H1 (cell line): ENCODE measurements at regions not wholly inside any gene's neighbourhood (a gene's known extent, or its start where the extent isn't known, plus 50 kb on each side); places are given as distances from the start of the nearest gene placed in this dataset.

Source experiments
- CTCF ChIA-PET: fragments of 300-600 bp; sonication (Branson Sonifier 250); formaldehyde crosslinking; loops from one replicate; lab custom pipeline; 2021; ENCODE audit not compliant: partially characterized antibody; lab: Charles Lee
- POLR2A ChIA-PET: fragments of 300-600 bp; sonication (Branson Sonifier 250); formaldehyde crosslinking; loops from one replicate; lab custom pipeline; 2021; ENCODE audit warnings: inconsistent platforms; ENCODE audit not compliant: partially characterized antibody; lab: Charles Lee
- DNase-seq, 2 experiments: peaks; one replicate each; pipeline versions ENCODE4 v3.0.0 to v3.0.0-alpha.2; 2010 to 2022; ENCODE audit warnings: low spot score in 2 of 2, low read depth in 1 of 2, mixed read lengths in 1 of 2
- FAIRE-seq: peaks from 2 replicates; lab custom pipeline; 2011; peaks lifted over from hg19 to GRCh38; lab: Jason Lieb, UNC
- H2AFZ ChIP-seq: 2 replicates; pipeline ENCODE4 v1.8.1; 2012; ENCODE audit warnings: low read length, inconsistent platforms
- H2AK5ac ChIP-seq: 2 replicates; pipeline ENCODE4 v1.6.1; 2013; ENCODE audit warnings: low read depth, low read length
- H2BK120ac ChIP-seq: replicated peaks from 2 replicates; pipeline ENCODE3; 2013; ENCODE audit warnings: low read depth, low read length, inconsistent platforms
- H2BK12ac ChIP-seq: 2 replicates; pipeline ENCODE4 v1.6.1; 2013; ENCODE audit warnings: low read depth, low read length
- H2BK15ac ChIP-seq: 2 replicates; pipeline ENCODE4 v1.6.1; 2013; ENCODE audit warnings: low read length
- H2BK20ac ChIP-seq: 2 replicates; pipeline ENCODE4 v1.6.1; 2013; ENCODE audit warnings: low read length
- H2BK5ac ChIP-seq: 2 replicates; pipeline ENCODE4 v1.6.1; 2013; ENCODE audit warnings: low read depth, low read length
- H3K14ac ChIP-seq: 2 replicates; pipeline ENCODE4 v1.6.1; 2013; ENCODE audit warnings: inconsistent platforms; ENCODE audit not compliant: insufficient read length
- H3K18ac ChIP-seq: 2 replicates; pipeline ENCODE4 v1.6.1; 2013; ENCODE audit warnings: low read length; ENCODE audit errors: extremely low read depth
- H3K23ac ChIP-seq: 2 replicates; pipeline ENCODE4 v1.6.1; 2013; ENCODE audit warnings: inconsistent platforms; ENCODE audit not compliant: insufficient read length
- H3K23me2 ChIP-seq: 2 replicates; pipeline ENCODE4 v1.6.1; 2013; ENCODE audit warnings: low read depth, low read length
- H3K27ac ChIP-seq: 2 replicates; pipeline ENCODE4 v1.6.1; 2011; ENCODE audit warnings: low read depth, low read length, inconsistent platforms
- H3K27me3 ChIP-seq, 4 experiments: replicated peaks in 1 of 4; 1 replicate in 1 of 4; 2 replicates in 3 of 4; pipeline versions ENCODE4 v1.6.1 to v1.8.1; 2011 to 2013; ENCODE audit warnings: low read length in 3 of 4, mild to moderate bottlenecking in 3 of 4, inconsistent platforms in 2 of 4, mixed read lengths in 2 of 4, moderate library complexity in 1 of 4; ENCODE audit not compliant: control insufficient read depth in 3 of 4, insufficient read depth in 3 of 4; ENCODE audit errors: extremely low read depth in 1 of 4
- H3K36me3 ChIP-seq, 4 experiments: 2 replicates each; pipeline versions ENCODE4 v1.6.1 to v1.8.1; 2011 to 2013; ENCODE audit warnings: mild to moderate bottlenecking in 4 of 4, low read length in 3 of 4, moderate library complexity in 2 of 4, control low read depth in 1 of 4, inconsistent platforms in 1 of 4; ENCODE audit not compliant: insufficient read depth in 4 of 4, control insufficient read depth in 2 of 4
- H3K4ac ChIP-seq: replicated peaks from 2 replicates; pipeline ENCODE3; 2013; ENCODE audit warnings: low read length, low read depth, mixed read lengths, inconsistent platforms; ENCODE audit not compliant: insufficient read length
- H3K4me1 ChIP-seq, 4 experiments: replicated peaks in 1 of 4; 1 replicate in 1 of 4; 2 replicates in 3 of 4; pipeline versions ENCODE4 v1.6.1 to v1.8.1; 2011 to 2013; ENCODE audit warnings: low read length in 3 of 4, inconsistent platforms in 2 of 4, mixed read lengths in 1 of 4; ENCODE audit not compliant: insufficient read depth in 4 of 4, control insufficient read depth in 3 of 4
- H3K4me2 ChIP-seq, 2 experiments: 2 replicates each; pipeline versions ENCODE4 v1.6.1 to v1.8.1; 2011 to 2013; ENCODE audit warnings: low read depth in 2 of 2, low read length in 2 of 2, control low read depth in 1 of 2, inconsistent platforms in 1 of 2, mild to moderate bottlenecking in 1 of 2; ENCODE audit not compliant: insufficient read depth in 1 of 2
- H3K4me3 ChIP-seq, 4 experiments: fragments of 200-600, 300-600 bp in 1 of 4; sonication (generic), shearing (Covaris generic), sonication (Bioruptor Twin) in 1 of 4; 2 replicates each; pipeline versions ENCODE4 v1.5.1 to v1.8.1; 2011 to 2016; ENCODE audit warnings: low read length in 4 of 4, low read depth in 3 of 4, control low read depth in 2 of 4, inconsistent platforms in 2 of 4, mild to moderate bottlenecking in 2 of 4, mixed read lengths in 1 of 4, moderate library complexity in 1 of 4; ENCODE audit not compliant: insufficient read depth in 2 of 4; ENCODE audit errors: extremely low read depth in 1 of 4
- H3K56ac ChIP-seq: replicated peaks from 2 replicates; pipeline ENCODE3; 2013; ENCODE audit warnings: low read depth, mild to moderate bottlenecking, mixed read lengths, low read length, inconsistent platforms; ENCODE audit not compliant: insufficient read length
- H3K79me1 ChIP-seq: 2 replicates; pipeline ENCODE4 v1.6.1; 2013; ENCODE audit warnings: low read depth, low read length, control low read depth
- H3K79me2 ChIP-seq, 2 experiments: 2 replicates each; pipeline versions ENCODE4 v1.6.1 to v1.8.1; 2012 to 2013; ENCODE audit warnings: low read length in 2 of 2, mild to moderate bottlenecking in 2 of 2, inconsistent platforms in 1 of 2; ENCODE audit not compliant: insufficient read depth in 2 of 2, control insufficient read depth in 1 of 2
- H3K9ac ChIP-seq, 4 experiments: replicated peaks in 1 of 4; 1 replicate in 1 of 4; 2 replicates in 3 of 4; pipeline versions ENCODE4 v1.6.1 to v1.8.1; 2011 to 2013; ENCODE audit warnings: low read depth in 3 of 4, low read length in 3 of 4, control low read depth in 2 of 4, mild to moderate bottlenecking in 2 of 4, moderate library complexity in 2 of 4, inconsistent platforms in 1 of 4; ENCODE audit errors: extremely low read depth in 1 of 4
- H3K9me3 ChIP-seq, 2 experiments: 2 replicates each; pipeline versions ENCODE4 v1.6.1 to v1.8.1; 2012 to 2013; ENCODE audit warnings: mild to moderate bottlenecking in 2 of 2, moderate library complexity in 2 of 2, control low read depth in 1 of 2, inconsistent platforms in 1 of 2, low read depth in 1 of 2, low read length in 1 of 2, mixed read lengths in 1 of 2; ENCODE audit not compliant: insufficient read depth in 2 of 2
- H4K20me1 ChIP-seq, 2 experiments: replicated peaks in 1 of 2; 2 replicates each; pipeline versions ENCODE3 to v1.8.1; 2011 to 2013; ENCODE audit warnings: inconsistent platforms in 2 of 2, low read length in 2 of 2, mild to moderate bottlenecking in 1 of 2; ENCODE audit not compliant: insufficient read depth in 2 of 2, control insufficient read depth in 1 of 2
- H4K5ac ChIP-seq: 2 replicates; pipeline ENCODE4 v1.6.1; 2013; ENCODE audit warnings: low read length, low read depth, mixed read lengths, inconsistent platforms; ENCODE audit not compliant: insufficient read length
- H4K8ac ChIP-seq: 2 replicates; pipeline ENCODE4 v1.8.0; 2013; ENCODE audit warnings: mild to moderate bottlenecking, moderate library complexity, low read length, inconsistent platforms; ENCODE audit not compliant: insufficient read depth; ENCODE audit errors: extremely low read depth
- H4K91ac ChIP-seq: replicated peaks from 2 replicates; pipeline ENCODE3; 2013; ENCODE audit warnings: low read length, mixed read lengths, inconsistent platforms; ENCODE audit not compliant: insufficient read length
- BRCA1 ChIP-seq: IDR thresholded peaks from 2 replicates; pipeline ENCODE4 v1.6.1; 2012; ENCODE audit warnings: low read depth, low read length, improper control_type of control experiment
- CTCF ChIP-seq, 3 experiments: IDR thresholded peaks; 1 replicate in 2 of 3; 2 replicates in 1 of 3; pipeline versions ENCODE4 v1.5.1 to v1.6.1; 2011; ENCODE audit warnings: low read length in 3 of 3, mild to moderate bottlenecking in 3 of 3, inconsistent platforms in 2 of 3, low read depth in 1 of 3, moderate library complexity in 1 of 3; ENCODE audit not compliant: insufficient read depth in 1 of 3; ENCODE audit errors: control extremely low read depth in 1 of 3
- KDM1A ChIP-seq: fragments of 200-600, 300-600 bp; sonication (generic); IDR thresholded peaks from 2 replicates; pipeline ENCODE4 v1.7.1; 2016; ENCODE audit warnings: mild to moderate bottlenecking, low read length, borderline replicate concordance
- POU5F1 ChIP-seq: IDR thresholded peaks from 2 replicates; pipeline ENCODE4 v1.6.1; 2011; ENCODE audit warnings: low read depth, mild to moderate bottlenecking, low read length, moderate library complexity
- RAD21 ChIP-seq, 2 experiments: IDR thresholded peaks in 1 of 2; conservative IDR thresholded peaks in 1 of 2; 2 replicates each; pipeline ENCODE4 v1.6.1; 2011; ENCODE audit warnings: low read depth in 2 of 2, low read length in 2 of 2, improper control_type of control experiment in 1 of 2, inconsistent platforms in 1 of 2, mild to moderate bottlenecking in 1 of 2, moderate library complexity in 1 of 2
- RFX5 ChIP-seq: IDR thresholded peaks from 2 replicates; pipeline ENCODE4 v1.6.1; 2011; ENCODE audit warnings: low read depth, low read length, improper control_type of control experiment, borderline replicate concordance
- SUZ12 ChIP-seq: fragments of 200-600 bp; sonication (generic); IDR thresholded peaks from 2 replicates; pipeline ENCODE4 v1.6.1; 2012; ENCODE audit warnings: mild to moderate bottlenecking, inconsistent platforms, low read length, moderate library complexity, mixed read lengths
- YY1 ChIP-seq: IDR thresholded peaks from 2 replicates; pipeline ENCODE4 v1.6.1; 2011; ENCODE audit warnings: low read depth, mild to moderate bottlenecking, low read length
- WGBS, 2 experiments: shearing (Covaris generic) in 1 of 2; methylation state at CpG; one replicate each; pipeline versions ENCODE4 v1.1.6 to v1.1.7; 2013 to 2015; ENCODE audit warnings: low lambda C conversion rate in 2 of 2, mixed read lengths in 2 of 2, inconsistent platforms in 1 of 2, low coverage in 1 of 2, missing lambda C conversion rate in 1 of 2; ENCODE audit not compliant: insufficient replicate concordance in 2 of 2, insufficient coverage in 1 of 2, insufficient read length in 1 of 2; ENCODE audit errors: extremely low coverage in 1 of 2, missing lambda C conversion rate in 1 of 2; 5-methylcytosine and 5-hydroxymethylcytosine counted together

DNA sequence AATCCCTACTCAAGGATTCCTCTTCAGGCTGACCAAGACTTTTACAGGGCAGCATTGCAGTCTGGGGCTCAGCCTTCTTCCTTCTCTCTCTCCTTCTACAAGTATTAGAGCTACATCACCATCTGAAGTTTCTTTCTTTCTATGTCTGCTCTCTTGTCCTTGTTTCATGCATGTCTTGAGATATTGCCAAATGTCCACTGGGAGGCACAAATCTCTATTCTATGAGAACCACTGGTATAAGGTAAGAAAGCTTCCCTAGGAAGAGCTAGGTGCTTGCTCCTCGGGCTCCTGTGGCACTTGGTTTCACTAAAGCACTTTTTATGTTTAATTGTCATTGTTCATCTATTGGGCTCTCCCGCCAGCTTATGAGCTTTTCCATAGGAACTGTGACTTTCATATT lies 289.2 kb upstream of the PCSK5 start:
- TF ChIP-seq POU5F1 = no peak
- TF ChIP-seq RAD21 (IDR thresholded peaks at IDR 0.05 in 1 of 2, conservative IDR thresholded peaks at IDR 0.05 in 1 of 2; ENCODE audit: low read depth in 2 of 2, low read length in 2 of 2) = peak; percentile 30 to 38
- TF ChIP-seq RFX5 = no peak
- TF ChIP-seq BRCA1 = no peak
- TF ChIP-seq YY1 = no peak
- peak in 1 of 3 experiments; percentile 18; a peak in 2 of 4 replicates for TF ChIP-seq CTCF (IDR thresholded peaks at IDR 0.05; ENCODE audit: control extremely low read depth in 1 of 3, insufficient read depth in 1 of 3, low read depth in 1 of 3, low read length in 3 of 3)
- no peak for TF ChIP-seq SUZ12
- TF ChIP-seq KDM1A = no peak
- ChIA-PET POLR2A (no interaction called here), CTCF (interaction anchor here (0.7 to 4.0 kb wide), 12 partner anchors 9 to 411 kb away, joined by 3 to 19 read pairs (median 4); no protein-coding TSS in a partner anchor)
- no peaks in the 10 kb centered on the region for H3K23me2 ChIP-seq
- H3K27me3 ChIP-seq = no peaks in the 10 kb centered on the region
- no peak overlapping the region for H2BK12ac ChIP-seq
- H3K56ac ChIP-seq = no peak overlapping the region
- no peak for FAIRE-seq
- no peak overlapping the region for H3K18ac ChIP-seq
- H2AFZ ChIP-seq = no peak overlapping the region
- no peak overlapping the region for H3K14ac ChIP-seq
- H2BK20ac ChIP-seq = no peak overlapping the region
- no peak overlapping the region for H2BK5ac ChIP-seq
- no peaks in the 10 kb centered on the region for H3K4me1 ChIP-seq
- H3K9me3 ChIP-seq = no peaks in the 10 kb centered on the region
- no peaks in the 10 kb centered on the region for H4K20me1 ChIP-seq
- H2AK5ac ChIP-seq = no peak overlapping the region
- no peak overlapping the region for H2BK15ac ChIP-seq
- H3K79me2 ChIP-seq = no peaks in the 10 kb centered on the region
- no peaks in the 10 kb centered on the region for H3K36me3 ChIP-seq
- no peak overlapping the region for H3K9ac ChIP-seq
- no peak overlapping the region for H3K4me2 ChIP-seq
- H4K8ac ChIP-seq = no peak overlapping the region
- 100% methylated on average over 2 of the region's 2 CpGs; no CpG with 5 or more reads in 1 of the 2 experiments for WGBS, 2 experiments
- H4K5ac ChIP-seq = no peak overlapping the region
- no peaks in the 10 kb centered on the region for H3K79me1 ChIP-seq
- no peak overlapping the region for H3K27ac ChIP-seq
- H3K4me3 ChIP-seq = no peak overlapping the region
- no peak for DNase-seq
- H4K91ac ChIP-seq = no peak overlapping the region
- no peak overlapping the region for H2BK120ac ChIP-seq
- H3K23ac ChIP-seq = no peak overlapping the region
- no peak overlapping the region for H3K4ac ChIP-seq
